WTC11 (cell line): ENCODE measurements at regions not wholly inside any gene's neighbourhood (a gene's known extent, or its start where the extent isn't known, plus 50 kb on each side); places are given as distances from the start of the nearest gene placed in this dataset.

Experiments used
- ATAC-seq: fragments of 200-7000 bp; cut with Tn5 transposase; 2 replicates; pipeline ENCODE4 v1.10.0; 2021; ENCODE audit warnings: mild to moderate bottlenecking, moderate library complexity
- CTCF ChIA-PET: fragments of 300-600 bp; sonication (Branson Sonifier 250); formaldehyde crosslinking; loops from one replicate; lab custom pipeline; 2021; ENCODE audit warnings: antibody characterized with exemption; lab: Charles Lee
- POLR2A ChIA-PET: fragments of 350-600 bp; sonication (Branson Sonifier 250); formaldehyde crosslinking; loops from one replicate; lab custom pipeline; 2021; ENCODE audit warnings: antibody characterized with exemption; lab: Charles Lee
- DNase-seq: peaks from one replicate; pipeline ENCODE4 v3.0.0; 2021; ENCODE audit warnings: low spot score
- H3K27ac Mint-ChIP-seq: 2 replicates; pipeline ENCODE4 v1.8.0; 2021; ENCODE audit warnings: mixed read lengths
- H3K27me3 Mint-ChIP-seq: 2 replicates; pipeline ENCODE4 v1.8.0; 2021; ENCODE audit warnings: low read depth, mild to moderate bottlenecking, moderate library complexity, mixed read lengths
- H3K36me3 Mint-ChIP-seq: 2 replicates; pipeline ENCODE4 v1.8.0; 2021; ENCODE audit warnings: mixed read lengths
- H3K4me1 Mint-ChIP-seq: 2 replicates; pipeline ENCODE4 v1.8.0; 2022; ENCODE audit warnings: mixed read lengths
- H3K4me3 Mint-ChIP-seq: 2 replicates; pipeline ENCODE4 v1.8.0; 2021; ENCODE audit warnings: mild to moderate bottlenecking, moderate library complexity, mixed read lengths
- H3K9me3 Mint-ChIP-seq: 2 replicates; pipeline ENCODE4 v1.8.0; 2021; ENCODE audit warnings: mixed read lengths
- ATF6 ChIP-seq: sonication (generic); formaldehyde crosslinking; IDR thresholded peaks from 2 replicates; pipeline ENCODE4 v1.8.1; 2023; ENCODE audit warnings: mild to moderate bottlenecking, missing genetic modification reagents
- CBFB ChIP-seq: sonication (generic); formaldehyde crosslinking; IDR thresholded peaks from 2 replicates; pipeline ENCODE4 v1.8.1; 2022; ENCODE audit warnings: mild to moderate bottlenecking, low read depth, missing genetic modification reagents
- CDX4 ChIP-seq: fragments of 250-450 bp; sonication (Bioruptor Pico); IDR thresholded peaks from 2 replicates; pipeline ENCODE4 v1.9.0; 2021; ENCODE audit warnings: moderate library complexity, mild to moderate bottlenecking, inconsistent platforms, borderline replicate concordance
- CREB1 ChIP-seq: sonication (generic); formaldehyde crosslinking; IDR thresholded peaks from 2 replicates; pipeline ENCODE4 v1.8.0; 2023; ENCODE audit warnings: mild to moderate bottlenecking, missing genetic modification reagents
- CTCF ChIP-seq: fragments of 200-600 bp; IDR thresholded peaks from 2 replicates; pipeline ENCODE4 v1.8.0; 2022; ENCODE audit warnings: antibody characterized with exemption
- ESRRA ChIP-seq: sonication (generic); formaldehyde crosslinking; IDR thresholded peaks from 2 replicates; pipeline ENCODE4 v1.8.1; 2022; ENCODE audit warnings: mild to moderate bottlenecking, missing genetic modification reagents, borderline replicate concordance
- FOXK1 ChIP-seq: sonication (generic); formaldehyde crosslinking; IDR thresholded peaks from 2 replicates; pipeline ENCODE4 v1.8.0; 2022; ENCODE audit warnings: mild to moderate bottlenecking, moderate library complexity, missing genetic modification reagents
- FOXP1 ChIP-seq: sonication (generic); formaldehyde crosslinking; IDR thresholded peaks from 2 replicates; pipeline ENCODE4 v1.8.0; 2022; ENCODE audit warnings: missing genetic modification reagents, mild to moderate bottlenecking, moderate library complexity, borderline replicate concordance
- IRF2 ChIP-seq: sonication (generic); formaldehyde crosslinking; IDR thresholded peaks from 2 replicates; pipeline ENCODE4 v1.8.0; 2022; ENCODE audit warnings: low read depth, missing genetic modification reagents, borderline replicate concordance
- MYBL2 ChIP-seq: sonication (generic); formaldehyde crosslinking; IDR thresholded peaks from 2 replicates; pipeline ENCODE4 v1.8.1; 2023; ENCODE audit warnings: mild to moderate bottlenecking, moderate library complexity, missing genetic modification reagents
- NFE2L1 ChIP-seq: sonication (generic); formaldehyde crosslinking; IDR thresholded peaks from 2 replicates; pipeline ENCODE4 v1.8.1; 2023; ENCODE audit warnings: missing genetic modification reagents
- NFYB ChIP-seq: sonication (generic); formaldehyde crosslinking; conservative IDR thresholded peaks from 2 replicates; pipeline ENCODE4 v1.8.0; 2022; ENCODE audit warnings: low read depth, missing genetic modification reagents
- NR3C1 ChIP-seq: sonication (generic); formaldehyde crosslinking; conservative IDR thresholded peaks from 2 replicates; pipeline ENCODE4 v1.8.1; 2023; ENCODE audit warnings: low read depth, mild to moderate bottlenecking, missing genetic modification reagents
- SMAD4 ChIP-seq: sonication (generic); formaldehyde crosslinking; IDR thresholded peaks from 2 replicates; pipeline ENCODE4 v1.8.0; 2022; ENCODE audit warnings: mild to moderate bottlenecking, missing genetic modification reagents
- ZBTB21 ChIP-seq: sonication (generic); formaldehyde crosslinking; IDR thresholded peaks from 2 replicates; pipeline ENCODE4 v1.8.1; 2023; ENCODE audit warnings: mild to moderate bottlenecking, missing genetic modification reagents, borderline replicate concordance
- ZNF232 ChIP-seq: sonication (generic); formaldehyde crosslinking; IDR thresholded peaks from 2 replicates; pipeline ENCODE4 v1.8.0; 2022; ENCODE audit warnings: mild to moderate bottlenecking, missing genetic modification reagents
- ZNF281 ChIP-seq: sonication (generic); formaldehyde crosslinking; IDR thresholded peaks from 2 replicates; pipeline ENCODE4 v1.8.0; 2023; ENCODE audit warnings: mild to moderate bottlenecking, missing genetic modification reagents
- ZNF396 ChIP-seq: fragments of 250-450 bp; sonication (Bioruptor Pico); IDR thresholded peaks from 2 replicates; pipeline ENCODE4 v1.8.0; 2021; ENCODE audit warnings: mild to moderate bottlenecking, moderate library complexity, borderline replicate concordance
- TF ChIP-seq, protein P1 (sequence below): sonication (generic); formaldehyde crosslinking; IDR thresholded peaks from 2 replicates; pipeline ENCODE4 v1.8.1; 2022; ENCODE audit warnings: mild to moderate bottlenecking, missing genetic modification reagents, moderate library complexity, borderline replicate concordance
- TF ChIP-seq, protein P2 (sequence below): sonication (generic); formaldehyde crosslinking; IDR thresholded peaks from 2 replicates; pipeline ENCODE4 v1.8.1; 2023; ENCODE audit warnings: mild to moderate bottlenecking, missing genetic modification reagents, borderline replicate concordance

DNA sequence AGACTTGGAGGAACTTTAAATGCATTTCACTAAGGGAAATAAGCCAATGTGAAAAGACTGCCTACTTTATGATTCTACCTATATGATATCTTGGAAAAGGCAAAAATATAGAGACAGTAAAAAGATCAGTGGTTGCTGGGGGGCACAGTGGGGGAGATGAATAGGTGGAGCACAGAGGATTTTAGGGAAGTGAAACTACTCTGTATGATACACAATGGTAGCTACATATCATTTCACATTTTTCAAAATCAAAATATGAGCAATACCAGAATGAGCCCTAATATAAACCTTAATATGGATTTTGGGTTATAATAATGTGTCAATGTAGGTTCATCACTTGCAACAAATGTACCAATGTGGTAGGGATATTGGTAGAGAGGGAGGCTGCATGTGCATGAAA lies 161.4 kb upstream of the HTR1E start:
- POLR2A ChIA-PET, result no interaction called here
- Mint-ChIP-seq H3K27ac (no peak overlapping the region), H3K36me3 (no peaks in the 10 kb centered on the region)
- no peak for ATAC-seq
- CTCF ChIA-PET, result no interaction called here
- no peak for TF ChIP-seq ESRRA (CRISPR knock-in tag)
- TF ChIP-seq, protein P1, sequence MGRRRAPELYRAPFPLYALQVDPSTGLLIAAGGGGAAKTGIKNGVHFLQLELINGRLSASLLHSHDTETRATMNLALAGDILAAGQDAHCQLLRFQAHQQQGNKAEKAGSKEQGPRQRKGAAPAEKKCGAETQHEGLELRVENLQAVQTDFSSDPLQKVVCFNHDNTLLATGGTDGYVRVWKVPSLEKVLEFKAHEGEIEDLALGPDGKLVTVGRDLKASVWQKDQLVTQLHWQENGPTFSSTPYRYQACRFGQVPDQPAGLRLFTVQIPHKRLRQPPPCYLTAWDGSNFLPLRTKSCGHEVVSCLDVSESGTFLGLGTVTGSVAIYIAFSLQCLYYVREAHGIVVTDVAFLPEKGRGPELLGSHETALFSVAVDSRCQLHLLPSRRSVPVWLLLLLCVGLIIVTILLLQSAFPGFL (CRISPR knock-in tag), result no peak
- TF ChIP-seq MYBL2 (CRISPR knock-in tag), result no peak
- TF ChIP-seq FOXK1, result no peak
- TF ChIP-seq IRF2 (CRISPR knock-in tag), result no peak
- no peak for TF ChIP-seq ZNF232 (CRISPR knock-in tag)
- no peak for TF ChIP-seq CDX4 (CRISPR knock-in tag)
- no peak for TF ChIP-seq SMAD4 (CRISPR knock-in tag)
- TF ChIP-seq ZNF281, result no peak
- TF ChIP-seq CBFB (CRISPR knock-in tag), result no peak
- TF ChIP-seq NR3C1 (CRISPR knock-in tag), result no peak
- TF ChIP-seq CTCF, result no peak
- no peak for TF ChIP-seq ZBTB21 (CRISPR knock-in tag)
- no peak for TF ChIP-seq NFE2L1 (CRISPR knock-in tag)
- TF ChIP-seq, protein P2, sequence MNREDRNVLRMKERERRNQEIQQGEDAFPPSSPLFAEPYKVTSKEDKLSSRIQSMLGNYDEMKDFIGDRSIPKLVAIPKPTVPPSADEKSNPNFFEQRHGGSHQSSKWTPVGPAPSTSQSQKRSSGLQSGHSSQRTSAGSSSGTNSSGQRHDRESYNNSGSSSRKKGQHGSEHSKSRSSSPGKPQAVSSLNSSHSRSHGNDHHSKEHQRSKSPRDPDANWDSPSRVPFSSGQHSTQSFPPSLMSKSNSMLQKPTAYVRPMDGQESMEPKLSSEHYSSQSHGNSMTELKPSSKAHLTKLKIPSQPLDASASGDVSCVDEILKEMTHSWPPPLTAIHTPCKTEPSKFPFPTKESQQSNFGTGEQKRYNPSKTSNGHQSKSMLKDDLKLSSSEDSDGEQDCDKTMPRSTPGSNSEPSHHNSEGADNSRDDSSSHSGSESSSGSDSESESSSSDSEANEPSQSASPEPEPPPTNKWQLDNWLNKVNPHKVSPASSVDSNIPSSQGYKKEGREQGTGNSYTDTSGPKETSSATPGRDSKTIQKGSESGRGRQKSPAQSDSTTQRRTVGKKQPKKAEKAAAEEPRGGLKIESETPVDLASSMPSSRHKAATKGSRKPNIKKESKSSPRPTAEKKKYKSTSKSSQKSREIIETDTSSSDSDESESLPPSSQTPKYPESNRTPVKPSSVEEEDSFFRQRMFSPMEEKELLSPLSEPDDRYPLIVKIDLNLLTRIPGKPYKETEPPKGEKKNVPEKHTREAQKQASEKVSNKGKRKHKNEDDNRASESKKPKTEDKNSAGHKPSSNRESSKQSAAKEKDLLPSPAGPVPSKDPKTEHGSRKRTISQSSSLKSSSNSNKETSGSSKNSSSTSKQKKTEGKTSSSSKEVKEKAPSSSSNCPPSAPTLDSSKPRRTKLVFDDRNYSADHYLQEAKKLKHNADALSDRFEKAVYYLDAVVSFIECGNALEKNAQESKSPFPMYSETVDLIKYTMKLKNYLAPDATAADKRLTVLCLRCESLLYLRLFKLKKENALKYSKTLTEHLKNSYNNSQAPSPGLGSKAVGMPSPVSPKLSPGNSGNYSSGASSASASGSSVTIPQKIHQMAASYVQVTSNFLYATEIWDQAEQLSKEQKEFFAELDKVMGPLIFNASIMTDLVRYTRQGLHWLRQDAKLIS, result no peak
- no peak for TF ChIP-seq ZNF396
- TF ChIP-seq NFYB (CRISPR knock-in tag), result no peak
- TF ChIP-seq ATF6 (CRISPR knock-in tag), result no peak
- TF ChIP-seq CREB1, result no peak
- TF ChIP-seq FOXP1 (CRISPR knock-in tag), result no peak
- TF ChIP-seq, all 79 proteins: peak for 0
- Mint-ChIP-seq H3K4me1 (peaks cover 10% of the 10 kb centered on the region), H3K4me3 (no peak overlapping the region), H3K27me3 (no peaks in the 10 kb centered on the region), H3K9me3 (peaks cover 3% of the 10 kb centered on the region; the same call in 1 of the 2 replicates)
- DNase-seq, result no peak
